ENCODE measurements at regions not wholly inside any gene's neighbourhood (a gene's known extent, or its start where the extent isn't known, plus 50 kb on each side); places are given as distances from the start of the nearest gene placed in this dataset.
A peak's percentile ranks its signal among the peaks of the same experiment; 100 is the strongest.

- no peak for DNase-seq
Measured at GRCh38 chr5:18051953-18052352, 417.7 kb downstream of the TAF11L14 start.

GRCh38 chr5:18052569-18052968, 418.3 kb downstream of the TAF11L14 start:
- DNase-seq = no peak

- no peak for DNase-seq
Measured at GRCh38 chr5:18057725-18058124, 423.5 kb downstream of the TAF11L14 start.

GRCh38 chr5:18067615-18068014, 433.4 kb downstream of the TAF11L14 start:
- DNase-seq = peak; percentile 14

- peak; percentile 99 for DNase-seq
Measured at GRCh38 chr5:18068826-18069225, 434.6 kb downstream of the TAF11L14 start.

GRCh38 chr5:18069790-18070189, 435.5 kb downstream of the TAF11L14 start:
- DNase-seq = no peak

GRCh38 chr5:18072600-18072999, 438.3 kb downstream of the TAF11L14 start:
- no peak for DNase-seq

- no peak for DNase-seq
Measured at GRCh38 chr5:18074961-18075360, 440.7 kb downstream of the TAF11L14 start.

GRCh38 chr5:18078157-18078556, 443.9 kb downstream of the TAF11L14 start:
- no peak for DNase-seq

- DNase-seq = no peak
Measured at GRCh38 chr5:18079831-18080230, 445.6 kb downstream of the TAF11L14 start.

GRCh38 chr5:18088020-18088579, 453.8 kb downstream of the TAF11L14 start:
- no peak for DNase-seq

GRCh38 chr5:18090177-18090576, 455.9 kb downstream of the TAF11L14 start:
- no peak for DNase-seq

GRCh38 chr5:18091142-18091541, 456.9 kb downstream of the TAF11L14 start:
- no peak for DNase-seq

GRCh38 chr5:18091758-18092157, 457.5 kb downstream of the TAF11L14 start:
- DNase-seq = no peak

GRCh38 chr5:18095061-18095460, 460.8 kb downstream of the TAF11L14 start:
- DNase-seq = no peak

- DNase-seq = no peak
Measured at GRCh38 chr5:18097817-18098216, 463.6 kb downstream of the TAF11L14 start.

- DNase-seq = no peak
Measured at GRCh38 chr5:18098691-18099090, 464.4 kb downstream of the TAF11L14 start.

- DNase-seq = no peak
Measured at GRCh38 chr5:18099261-18099660, 465.0 kb downstream of the TAF11L14 start.

GRCh38 chr5:18101532-18101931, 467.3 kb downstream of the TAF11L14 start:
- no peak for DNase-seq

- no peak for DNase-seq
Measured at GRCh38 chr5:18102733-18103132, 468.5 kb downstream of the TAF11L14 start.

GRCh38 chr5:18105449-18105848, 471.2 kb downstream of the TAF11L14 start:
- DNase-seq = no peak

- DNase-seq = no peak
Measured at GRCh38 chr5:18111906-18112465, 477.7 kb downstream of the TAF11L14 start.

- DNase-seq = no peak
Measured at GRCh38 chr5:18113721-18114120, 479.5 kb downstream of the TAF11L14 start.

GRCh38 chr5:18114151-18114757, 480.0 kb downstream of the TAF11L14 start:
- no peak for DNase-seq

GRCh38 chr5:18117968-18118367, 483.7 kb downstream of the TAF11L14 start:
- no peak for DNase-seq
